Panc1 (cell line): ENCODE measurements at regions not wholly inside any gene's neighbourhood (a gene's known extent, or its start where the extent isn't known, plus 50 kb on each side); places are given as distances from the start of the nearest gene placed in this dataset.

Experiments used
- ATAC-seq: fragments of 200-7000 bp; cut with Tn5 transposase; 2 replicates; pipeline ENCODE4 v1.9.1; 2020; ENCODE audit warnings: mild to moderate bottlenecking, moderate library complexity
- BruUV-seq: library from RNA; stranded (reverse); fragments of 400-500 nt; replicated peaks from 2 replicates; lab custom pipeline; 2021; lab: Mats Ljungman, UMichigan
- CTCF ChIA-PET: fragments of 300-600 bp; sonication (Branson Sonifier 250); formaldehyde crosslinking; loops from one replicate; lab custom pipeline; 2022; ENCODE audit warnings: antibody characterized with exemption; lab: Charles Lee
- POLR2A ChIA-PET: fragments of 300-600 bp; sonication (Branson Sonifier 250); formaldehyde crosslinking; loops from one replicate; lab custom pipeline; 2022; ENCODE audit warnings: antibody characterized with exemption; lab: Charles Lee
- DNase-seq: peaks from one replicate; pipeline ENCODE4 v3.0.0-alpha.2; 2010; ENCODE audit warnings: low read depth, low spot score
- H3K27ac ChIP-seq: 2 replicates; pipeline ENCODE4 v1.5.1; 2011; ENCODE audit warnings: mild to moderate bottlenecking, low read length, inconsistent platforms
- H3K27me3 ChIP-seq: fragments of 200-500 bp; sonication (Bioruptor generic); 2 replicates; pipeline ENCODE4 v1.6.0; 2014; ENCODE audit warnings: low read length, inconsistent platforms; ENCODE audit not compliant: control insufficient read depth, insufficient read depth
- H3K36me3 ChIP-seq: fragments of 200-500 bp; sonication (Bioruptor generic); 2 replicates; pipeline ENCODE4 v1.5.1; 2014; ENCODE audit warnings: inconsistent platforms, mild to moderate bottlenecking, low read length, moderate library complexity; ENCODE audit not compliant: control insufficient read depth, insufficient read depth
- H3K4me1 ChIP-seq: 2 replicates; pipeline ENCODE4 v1.5.1; 2011; ENCODE audit warnings: inconsistent platforms, mild to moderate bottlenecking, low read length, moderate library complexity; ENCODE audit not compliant: control insufficient read depth, insufficient read depth
- H3K4me3 ChIP-seq, 2 experiments: 2 replicates each; pipeline ENCODE4 v1.5.1; 2011 to 2012; ENCODE audit warnings: low read depth in 2 of 2, low read length in 2 of 2, mild to moderate bottlenecking in 2 of 2, inconsistent platforms in 1 of 2, moderate library complexity in 1 of 2
- H3K9me3 ChIP-seq: fragments of 200-500 bp; sonication (Bioruptor generic); 2 replicates; pipeline ENCODE4 v1.5.1; 2014; ENCODE audit warnings: low read depth, mild to moderate bottlenecking, inconsistent platforms, low read length, moderate library complexity; ENCODE audit not compliant: control insufficient read depth, insufficient read depth
- POLR2AphosphoS5 ChIP-seq: IDR thresholded peaks from 2 replicates; pipeline ENCODE4 v1.6.1; 2012; ENCODE audit warnings: mild to moderate bottlenecking, low read depth, low read length, moderate library complexity
- SIN3A ChIP-seq: IDR thresholded peaks from 2 replicates; pipeline ENCODE4 v1.6.1; 2012; ENCODE audit warnings: low read depth, mild to moderate bottlenecking, low read length, moderate library complexity, borderline replicate concordance; ENCODE audit not compliant: insufficient read depth
- TCF7L2 ChIP-seq: IDR thresholded peaks from 2 replicates; pipeline ENCODE4 v1.6.1; 2011; ENCODE audit warnings: mild to moderate bottlenecking, low read depth, low read length, inconsistent platforms
- in situ Hi-C: cut with HindIII; loops from 2 replicates; pipeline ENCODE4 v1.10.0; 2016; ENCODE audit warnings: low sequenced_read_pairs, low pct_unique_long_range_greater_than_20kb
- intact Hi-C: fragments of 100-400 bp; cut with micrococcal nuclease; formaldehyde crosslinking; loops from one replicate; pipeline ENCODE4 v1.10.0; 2022; ENCODE audit not compliant: unreplicated experiment
- TF ChIP-seq, protein P1 (sequence below), 2 experiments: IDR thresholded peaks; 2 replicates each; pipeline ENCODE4 v1.6.1; 2011 to 2012; ENCODE audit warnings: low read depth in 2 of 2, control low read depth in 1 of 2, low read length in 1 of 2, mild to moderate bottlenecking in 1 of 2, moderate library complexity in 1 of 2; ENCODE audit not compliant: insufficient read depth in 1 of 2
- TF ChIP-seq, protein P2 (sequence below): fragments of 450-650 bp; IDR thresholded peaks from 2 replicates; pipeline ENCODE4 v1.5.1; 2017; ENCODE audit warnings: mild to moderate bottlenecking

GRCh38 chr2:219739066-219739465 lies 111.6 kb downstream of the SLC4A3 start:
- CTCF ChIA-PET = no interaction called here
- Histone ChIP-seq H3K4me1 (no peaks in the 10 kb centered on the region), H3K9me3 (no peaks in the 10 kb centered on the region), H3K27me3 (no peaks in the 10 kb centered on the region; the same call in 1 of the 2 replicates), H3K27ac (no peak overlapping the region), H3K4me3 (no peak overlapping the region), H3K36me3 (no peaks in the 10 kb centered on the region)
- intact Hi-C loops = loop anchor here (5.0 kb wide), 2 partner anchors 98 to 1833 kb away; partner anchors contain the start of gene EPHA4
- no TSS peak for BruUV-seq
- DNase-seq = no peak
- no peak for ATAC-seq
- POLR2A ChIA-PET = no interaction called here
- TF ChIP-seq, protein P1, sequence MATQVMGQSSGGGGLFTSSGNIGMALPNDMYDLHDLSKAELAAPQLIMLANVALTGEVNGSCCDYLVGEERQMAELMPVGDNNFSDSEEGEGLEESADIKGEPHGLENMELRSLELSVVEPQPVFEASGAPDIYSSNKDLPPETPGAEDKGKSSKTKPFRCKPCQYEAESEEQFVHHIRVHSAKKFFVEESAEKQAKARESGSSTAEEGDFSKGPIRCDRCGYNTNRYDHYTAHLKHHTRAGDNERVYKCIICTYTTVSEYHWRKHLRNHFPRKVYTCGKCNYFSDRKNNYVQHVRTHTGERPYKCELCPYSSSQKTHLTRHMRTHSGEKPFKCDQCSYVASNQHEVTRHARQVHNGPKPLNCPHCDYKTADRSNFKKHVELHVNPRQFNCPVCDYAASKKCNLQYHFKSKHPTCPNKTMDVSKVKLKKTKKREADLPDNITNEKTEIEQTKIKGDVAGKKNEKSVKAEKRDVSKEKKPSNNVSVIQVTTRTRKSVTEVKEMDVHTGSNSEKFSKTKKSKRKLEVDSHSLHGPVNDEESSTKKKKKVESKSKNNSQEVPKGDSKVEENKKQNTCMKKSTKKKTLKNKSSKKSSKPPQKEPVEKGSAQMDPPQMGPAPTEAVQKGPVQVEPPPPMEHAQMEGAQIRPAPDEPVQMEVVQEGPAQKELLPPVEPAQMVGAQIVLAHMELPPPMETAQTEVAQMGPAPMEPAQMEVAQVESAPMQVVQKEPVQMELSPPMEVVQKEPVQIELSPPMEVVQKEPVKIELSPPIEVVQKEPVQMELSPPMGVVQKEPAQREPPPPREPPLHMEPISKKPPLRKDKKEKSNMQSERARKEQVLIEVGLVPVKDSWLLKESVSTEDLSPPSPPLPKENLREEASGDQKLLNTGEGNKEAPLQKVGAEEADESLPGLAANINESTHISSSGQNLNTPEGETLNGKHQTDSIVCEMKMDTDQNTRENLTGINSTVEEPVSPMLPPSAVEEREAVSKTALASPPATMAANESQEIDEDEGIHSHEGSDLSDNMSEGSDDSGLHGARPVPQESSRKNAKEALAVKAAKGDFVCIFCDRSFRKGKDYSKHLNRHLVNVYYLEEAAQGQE (IDR thresholded peaks at IDR 0.05; ENCODE audit: insufficient read depth in 1 of 2, low read depth in 2 of 2, low read length in 1 of 2) = no peak
- TF ChIP-seq, protein P2, sequence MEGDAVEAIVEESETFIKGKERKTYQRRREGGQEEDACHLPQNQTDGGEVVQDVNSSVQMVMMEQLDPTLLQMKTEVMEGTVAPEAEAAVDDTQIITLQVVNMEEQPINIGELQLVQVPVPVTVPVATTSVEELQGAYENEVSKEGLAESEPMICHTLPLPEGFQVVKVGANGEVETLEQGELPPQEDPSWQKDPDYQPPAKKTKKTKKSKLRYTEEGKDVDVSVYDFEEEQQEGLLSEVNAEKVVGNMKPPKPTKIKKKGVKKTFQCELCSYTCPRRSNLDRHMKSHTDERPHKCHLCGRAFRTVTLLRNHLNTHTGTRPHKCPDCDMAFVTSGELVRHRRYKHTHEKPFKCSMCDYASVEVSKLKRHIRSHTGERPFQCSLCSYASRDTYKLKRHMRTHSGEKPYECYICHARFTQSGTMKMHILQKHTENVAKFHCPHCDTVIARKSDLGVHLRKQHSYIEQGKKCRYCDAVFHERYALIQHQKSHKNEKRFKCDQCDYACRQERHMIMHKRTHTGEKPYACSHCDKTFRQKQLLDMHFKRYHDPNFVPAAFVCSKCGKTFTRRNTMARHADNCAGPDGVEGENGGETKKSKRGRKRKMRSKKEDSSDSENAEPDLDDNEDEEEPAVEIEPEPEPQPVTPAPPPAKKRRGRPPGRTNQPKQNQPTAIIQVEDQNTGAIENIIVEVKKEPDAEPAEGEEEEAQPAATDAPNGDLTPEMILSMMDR = no peak
- no peak for TF ChIP-seq POLR2AphosphoS5
- TF ChIP-seq SIN3A = no peak
- no peak for TF ChIP-seq TCF7L2
- in situ Hi-C loops = no loop called here

GRCh38 chr2:219739866-219740440 lies 112.5 kb downstream of the SLC4A3 start:
- Histone ChIP-seq H3K27ac (no peak overlapping the region), H3K36me3 (no peaks in the 10 kb centered on the region), H3K4me1 (no peaks in the 10 kb centered on the region), H3K9me3 (no peaks in the 10 kb centered on the region), H3K4me3 (no peak overlapping the region), H3K27me3 (no peaks in the 10 kb centered on the region; the same call in 1 of the 2 replicates)
- in situ Hi-C loops = no loop called here
- ChIA-PET CTCF (no interaction called here), POLR2A (no interaction called here)
- BruUV-seq = no TSS peak
- ATAC-seq (no peak), DNase-seq (no peak)
- intact Hi-C loops = loop anchor here (5.0 kb wide), 2 partner anchors 97 to 1832 kb away; partner anchors contain the start of gene EPHA4
- TF ChIP-seq SIN3A = no peak
- TF ChIP-seq, protein P1 (IDR thresholded peaks at IDR 0.05; ENCODE audit: insufficient read depth in 1 of 2, low read depth in 2 of 2, low read length in 1 of 2) = no peak
- TF ChIP-seq TCF7L2 = no peak
- TF ChIP-seq POLR2AphosphoS5 = no peak
- TF ChIP-seq, protein P2 = no peak
